Loucy (cell line): ENCODE measurements at regions not wholly inside any gene's neighbourhood (a gene's known extent, or its start where the extent isn't known, plus 50 kb on each side); places are given as distances from the start of the nearest gene placed in this dataset.

Experiments used
- H2AFZ ChIP-seq: fragments of 200-600 bp; sonication (generic); 2 replicates; pipeline ENCODE4 v1.6.0; 2016; ENCODE audit warnings: antibody characterized with exemption, mild to moderate bottlenecking, low read length, moderate library complexity
- H3F3A ChIP-seq: fragments of 200-600 bp; 2 replicates; pipeline ENCODE4 v1.6.0; 2016; ENCODE audit warnings: antibody characterized with exemption, low read depth, mild to moderate bottlenecking
- H3K27me3 ChIP-seq: fragments of 200-600 bp; sonication (generic); 2 replicates; pipeline ENCODE4 v1.6.1; 2014; ENCODE audit warnings: low read length, mild to moderate bottlenecking; ENCODE audit not compliant: insufficient read depth, poor library complexity, severe bottlenecking
- H3K36me3 ChIP-seq: fragments of 200-600 bp; sonication (generic); 2 replicates; pipeline ENCODE4 v1.6.1; 2016; ENCODE audit warnings: low read length; ENCODE audit not compliant: insufficient read depth
- H3K4me1 ChIP-seq: fragments of 200-600 bp; sonication (generic); 2 replicates; pipeline ENCODE4 v1.5.1; 2014; ENCODE audit warnings: low read length, mild to moderate bottlenecking; ENCODE audit not compliant: insufficient read depth, poor library complexity, severe bottlenecking
- H3K4me2 ChIP-seq: fragments of 200-600 bp; sonication (generic); 2 replicates; pipeline ENCODE4 v1.6.0; 2014; ENCODE audit warnings: antibody characterized with exemption, low read length, low read depth, mild to moderate bottlenecking; ENCODE audit not compliant: poor library complexity, severe bottlenecking
- H3K4me3 ChIP-seq: fragments of 200-600 bp; sonication (generic); 2 replicates; pipeline ENCODE4 v1.5.1; 2014; ENCODE audit warnings: low read length, mild to moderate bottlenecking, mixed read lengths; ENCODE audit not compliant: poor library complexity, severe bottlenecking
- H3K79me2 ChIP-seq: fragments of 200-600 bp; sonication (generic); 2 replicates; pipeline ENCODE4 v1.6.1; 2014; ENCODE audit warnings: low read length; ENCODE audit not compliant: insufficient read depth
- H3K9ac ChIP-seq: fragments of 200-600 bp; sonication (generic); 2 replicates; pipeline ENCODE4 v1.6.0; 2014; ENCODE audit warnings: mild to moderate bottlenecking, low read depth, low read length, moderate library complexity; ENCODE audit not compliant: poor library complexity, severe bottlenecking
- H3K9me2 ChIP-seq: fragments of 200-600 bp; sonication (generic); replicated peaks from 2 replicates; pipeline ENCODE4 v1.6.1; 2016; ENCODE audit warnings: low read depth, low read length, mixed read lengths
- H3K9me3 ChIP-seq: fragments of 200-600 bp; sonication (generic); 2 replicates; pipeline ENCODE4 v1.6.1; 2014; ENCODE audit warnings: mild to moderate bottlenecking, antibody characterized with exemption, low read length, low read depth; ENCODE audit not compliant: insufficient read depth
- H4K20me1 ChIP-seq: fragments of 200-600 bp; sonication (generic); 2 replicates; pipeline ENCODE4 v1.6.0; 2014; ENCODE audit warnings: antibody characterized with exemption, low read length, mild to moderate bottlenecking; ENCODE audit not compliant: insufficient read depth, poor library complexity, severe bottlenecking
- EZH2phosphoT487 ChIP-seq: fragments of 200-600 bp; IDR thresholded peaks from 2 replicates; pipeline ENCODE4 v1.6.1; 2018; ENCODE audit warnings: antibody characterized with exemption, mild to moderate bottlenecking, moderate library complexity, borderline replicate concordance
- TF ChIP-seq, protein P1 (sequence below): fragments of 200-600 bp; sonication (generic); conservative IDR thresholded peaks from 2 replicates; pipeline ENCODE4 v1.5.1; 2014; ENCODE audit warnings: mild to moderate bottlenecking, antibody characterized with exemption, low read length

DNA sequence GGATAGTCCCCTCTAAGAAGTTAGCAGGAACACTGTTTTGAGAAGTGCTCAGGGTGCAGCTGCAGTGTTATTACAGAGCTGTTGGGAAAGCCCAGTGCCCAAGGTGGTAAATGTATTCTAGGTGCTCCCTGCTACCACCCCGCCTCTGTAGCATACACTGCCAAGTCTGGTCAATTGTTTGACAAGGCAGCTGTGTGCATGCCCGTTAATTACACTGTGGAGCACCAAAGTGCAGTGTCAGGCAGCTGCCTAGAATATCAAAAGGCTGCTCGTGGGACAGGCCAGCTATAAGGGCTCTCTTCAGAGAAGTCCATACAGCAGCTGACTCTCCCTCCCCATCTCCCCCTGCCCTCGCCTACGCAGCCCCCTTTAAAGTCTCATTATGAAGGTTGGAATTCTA is 99.9 kb upstream of the KLHL13 start:
- no peaks in the 10 kb centered on the region for H3K9me2 ChIP-seq
- no peak for TF ChIP-seq EZH2phosphoT487
- TF ChIP-seq, protein P1, sequence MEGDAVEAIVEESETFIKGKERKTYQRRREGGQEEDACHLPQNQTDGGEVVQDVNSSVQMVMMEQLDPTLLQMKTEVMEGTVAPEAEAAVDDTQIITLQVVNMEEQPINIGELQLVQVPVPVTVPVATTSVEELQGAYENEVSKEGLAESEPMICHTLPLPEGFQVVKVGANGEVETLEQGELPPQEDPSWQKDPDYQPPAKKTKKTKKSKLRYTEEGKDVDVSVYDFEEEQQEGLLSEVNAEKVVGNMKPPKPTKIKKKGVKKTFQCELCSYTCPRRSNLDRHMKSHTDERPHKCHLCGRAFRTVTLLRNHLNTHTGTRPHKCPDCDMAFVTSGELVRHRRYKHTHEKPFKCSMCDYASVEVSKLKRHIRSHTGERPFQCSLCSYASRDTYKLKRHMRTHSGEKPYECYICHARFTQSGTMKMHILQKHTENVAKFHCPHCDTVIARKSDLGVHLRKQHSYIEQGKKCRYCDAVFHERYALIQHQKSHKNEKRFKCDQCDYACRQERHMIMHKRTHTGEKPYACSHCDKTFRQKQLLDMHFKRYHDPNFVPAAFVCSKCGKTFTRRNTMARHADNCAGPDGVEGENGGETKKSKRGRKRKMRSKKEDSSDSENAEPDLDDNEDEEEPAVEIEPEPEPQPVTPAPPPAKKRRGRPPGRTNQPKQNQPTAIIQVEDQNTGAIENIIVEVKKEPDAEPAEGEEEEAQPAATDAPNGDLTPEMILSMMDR = no peak
- H3K4me1 ChIP-seq = no peaks in the 10 kb centered on the region
- H3K4me3 ChIP-seq = no peak overlapping the region
- no peaks in the 10 kb centered on the region for H3K79me2 ChIP-seq
- H3K4me2 ChIP-seq = no peak overlapping the region
- no peaks in the 10 kb centered on the region for H3K36me3 ChIP-seq
- H3K27me3 ChIP-seq = no peaks in the 10 kb centered on the region
- no peaks in the 10 kb centered on the region for H3K9me3 ChIP-seq
- H3K9ac ChIP-seq = no peak overlapping the region
- H3F3A ChIP-seq = no peaks in the 10 kb centered on the region
- no peaks in the 10 kb centered on the region for H4K20me1 ChIP-seq
- H2AFZ ChIP-seq = no peak overlapping the region

DNA sequence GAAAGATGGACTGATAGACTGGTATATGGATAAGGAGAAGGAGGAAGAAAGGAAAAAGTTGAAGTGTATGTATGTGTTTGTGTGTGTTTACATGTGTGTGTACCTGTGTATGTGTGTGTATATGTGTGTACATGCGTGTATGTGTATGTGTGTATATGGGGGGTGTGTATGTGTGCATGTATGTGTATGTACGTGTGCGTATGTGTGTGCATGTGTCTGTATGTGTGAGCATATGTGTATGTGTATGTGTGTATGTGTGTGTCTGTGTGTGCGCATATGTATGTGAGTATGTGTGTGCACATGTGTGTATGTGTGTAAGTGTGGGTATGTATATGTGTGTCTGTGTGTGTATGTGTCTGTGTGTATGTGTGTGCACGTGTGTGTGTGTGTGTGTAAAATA is 101.5 kb upstream of the KLHL13 start:
- TF ChIP-seq, protein P1 = no peak
- TF ChIP-seq EZH2phosphoT487 = no peak
- Histone ChIP-seq H3K79me2 (no peaks in the 10 kb centered on the region), H3K36me3 (no peaks in the 10 kb centered on the region), H4K20me1 (no peaks in the 10 kb centered on the region), H3F3A (no peaks in the 10 kb centered on the region), H3K4me3 (no peak overlapping the region), H3K27me3 (no peaks in the 10 kb centered on the region), H3K4me2 (no peak overlapping the region), H3K9me3 (no peaks in the 10 kb centered on the region), H3K9ac (no peak overlapping the region), H3K9me2 (no peaks in the 10 kb centered on the region), H3K4me1 (no peaks in the 10 kb centered on the region), H2AFZ (no peak overlapping the region)

DNA sequence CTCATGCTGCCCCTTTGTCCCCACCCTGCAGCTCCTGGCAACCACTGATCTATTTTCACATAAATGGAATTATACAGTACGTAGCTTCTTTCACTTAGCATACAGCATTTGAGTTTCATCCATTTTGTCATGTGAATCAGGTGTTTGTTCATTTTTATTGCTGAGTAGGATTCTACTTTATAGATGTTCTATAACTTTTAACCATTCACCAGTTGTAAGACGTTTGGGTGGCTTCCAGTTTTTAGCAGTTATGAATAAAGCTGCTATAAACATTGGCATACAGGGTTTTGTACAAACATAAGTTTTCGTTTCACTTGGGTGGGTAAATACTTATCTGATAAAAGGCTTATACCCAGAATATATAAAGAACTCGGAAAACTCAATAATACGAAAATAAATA is 102.3 kb upstream of the KLHL13 start:
- H3K27me3 ChIP-seq = no peaks in the 10 kb centered on the region
- no peaks in the 10 kb centered on the region for H3F3A ChIP-seq
- no peak for TF ChIP-seq EZH2phosphoT487
- TF ChIP-seq, protein P1 = no peak
- H3K4me2 ChIP-seq = no peak overlapping the region
- no peak overlapping the region for H3K4me3 ChIP-seq
- no peak overlapping the region for H3K9ac ChIP-seq
- no peak overlapping the region for H2AFZ ChIP-seq
- no peaks in the 10 kb centered on the region for H3K36me3 ChIP-seq
- H4K20me1 ChIP-seq = no peaks in the 10 kb centered on the region
- no peaks in the 10 kb centered on the region for H3K9me3 ChIP-seq
- H3K9me2 ChIP-seq = no peaks in the 10 kb centered on the region
- H3K79me2 ChIP-seq = no peaks in the 10 kb centered on the region
- H3K4me1 ChIP-seq = no peaks in the 10 kb centered on the region
